ENCODE measurements at regions not wholly inside any gene's neighbourhood (a gene's known extent, or its start where the extent isn't known, plus 50 kb on each side); places are given as distances from the start of the nearest gene placed in this dataset.

DNA sequence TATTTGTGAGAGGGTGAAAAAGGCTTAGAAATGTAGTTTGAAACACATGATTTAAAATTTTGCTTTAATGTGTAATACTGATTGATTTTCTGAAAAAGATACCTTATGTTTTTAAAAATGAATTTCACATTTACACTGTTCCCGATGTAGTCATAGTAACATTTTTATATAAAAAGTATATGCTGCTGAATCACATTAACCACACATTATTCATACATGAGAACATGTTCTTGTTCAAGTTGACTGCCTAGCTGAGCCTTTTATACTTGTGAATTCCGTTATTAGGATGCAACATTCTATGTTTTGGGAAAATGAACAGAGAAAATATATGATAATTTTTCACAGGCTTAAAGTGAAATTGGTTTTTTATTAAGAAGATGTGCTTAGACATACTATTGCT is 461.1 kb upstream of the NUDT12 start:
- ChIA-PET POLR2A (no interaction called here), CTCF (no interaction called here)
- Histone ChIP-seq H3K9me3 (ENCODE audit: control insufficient read depth, insufficient read depth, low read depth, low read length) (no peaks in the 10 kb centered on the region), H3K4me1 (ENCODE audit: control insufficient read depth, insufficient read depth, low read length) (no peaks in the 10 kb centered on the region), H3K4me3 (ENCODE audit: low read depth, low read length) (no peak overlapping the region), H3K27ac (ENCODE audit: extremely low read depth, low read depth, low read length) (no peak overlapping the region), H3K36me3 (ENCODE audit: control insufficient read depth in 2 of 2, insufficient read depth in 1 of 2, low read length in 2 of 2) (no peaks in the 10 kb centered on the region)
- TF ChIP-seq, protein P1, sequence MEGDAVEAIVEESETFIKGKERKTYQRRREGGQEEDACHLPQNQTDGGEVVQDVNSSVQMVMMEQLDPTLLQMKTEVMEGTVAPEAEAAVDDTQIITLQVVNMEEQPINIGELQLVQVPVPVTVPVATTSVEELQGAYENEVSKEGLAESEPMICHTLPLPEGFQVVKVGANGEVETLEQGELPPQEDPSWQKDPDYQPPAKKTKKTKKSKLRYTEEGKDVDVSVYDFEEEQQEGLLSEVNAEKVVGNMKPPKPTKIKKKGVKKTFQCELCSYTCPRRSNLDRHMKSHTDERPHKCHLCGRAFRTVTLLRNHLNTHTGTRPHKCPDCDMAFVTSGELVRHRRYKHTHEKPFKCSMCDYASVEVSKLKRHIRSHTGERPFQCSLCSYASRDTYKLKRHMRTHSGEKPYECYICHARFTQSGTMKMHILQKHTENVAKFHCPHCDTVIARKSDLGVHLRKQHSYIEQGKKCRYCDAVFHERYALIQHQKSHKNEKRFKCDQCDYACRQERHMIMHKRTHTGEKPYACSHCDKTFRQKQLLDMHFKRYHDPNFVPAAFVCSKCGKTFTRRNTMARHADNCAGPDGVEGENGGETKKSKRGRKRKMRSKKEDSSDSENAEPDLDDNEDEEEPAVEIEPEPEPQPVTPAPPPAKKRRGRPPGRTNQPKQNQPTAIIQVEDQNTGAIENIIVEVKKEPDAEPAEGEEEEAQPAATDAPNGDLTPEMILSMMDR (tag by site-specific recombination; IDR thresholded peaks at IDR 0.05), result no peak
- TF ChIP-seq ZNF155 (tag by site-specific recombination; IDR thresholded peaks at IDR 0.05) (no peak), ZXDB (tag by site-specific recombination; IDR thresholded peaks at IDR 0.05) (no peak), ZBTB8A (tag by site-specific recombination; IDR thresholded peaks at IDR 0.05) (no peak), ZNF768 (tag by site-specific recombination; IDR thresholded peaks at IDR 0.05) (no peak), ZBTB1 (tag by site-specific recombination; IDR thresholded peaks at IDR 0.05) (no peak), ZNF621 (tag by site-specific recombination; IDR thresholded peaks at IDR 0.05) (no peak), OVOL3 (tag by site-specific recombination; IDR thresholded peaks at IDR 0.05) (no peak), ZNF24 (tag by site-specific recombination; IDR thresholded peaks at IDR 0.05) (no peak), ZNF664 (tag by site-specific recombination; IDR thresholded peaks at IDR 0.05) (no peak), SP7 (tag by site-specific recombination; IDR thresholded peaks at IDR 0.05) (no peak), ZFP3 (tag by site-specific recombination; IDR thresholded peaks at IDR 0.05; ENCODE audit: low read depth) (no peak)
- TF ChIP-seq, protein P2, sequence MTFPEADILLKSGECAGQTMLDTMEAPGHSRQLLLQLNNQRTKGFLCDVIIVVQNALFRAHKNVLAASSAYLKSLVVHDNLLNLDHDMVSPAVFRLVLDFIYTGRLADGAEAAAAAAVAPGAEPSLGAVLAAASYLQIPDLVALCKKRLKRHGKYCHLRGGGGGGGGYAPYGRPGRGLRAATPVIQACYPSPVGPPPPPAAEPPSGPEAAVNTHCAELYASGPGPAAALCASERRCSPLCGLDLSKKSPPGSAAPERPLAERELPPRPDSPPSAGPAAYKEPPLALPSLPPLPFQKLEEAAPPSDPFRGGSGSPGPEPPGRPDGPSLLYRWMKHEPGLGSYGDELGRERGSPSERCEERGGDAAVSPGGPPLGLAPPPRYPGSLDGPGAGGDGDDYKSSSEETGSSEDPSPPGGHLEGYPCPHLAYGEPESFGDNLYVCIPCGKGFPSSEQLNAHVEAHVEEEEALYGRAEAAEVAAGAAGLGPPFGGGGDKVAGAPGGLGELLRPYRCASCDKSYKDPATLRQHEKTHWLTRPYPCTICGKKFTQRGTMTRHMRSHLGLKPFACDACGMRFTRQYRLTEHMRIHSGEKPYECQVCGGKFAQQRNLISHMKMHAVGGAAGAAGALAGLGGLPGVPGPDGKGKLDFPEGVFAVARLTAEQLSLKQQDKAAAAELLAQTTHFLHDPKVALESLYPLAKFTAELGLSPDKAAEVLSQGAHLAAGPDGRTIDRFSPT (tag by site-specific recombination; IDR thresholded peaks at IDR 0.05), result no peak

DNA sequence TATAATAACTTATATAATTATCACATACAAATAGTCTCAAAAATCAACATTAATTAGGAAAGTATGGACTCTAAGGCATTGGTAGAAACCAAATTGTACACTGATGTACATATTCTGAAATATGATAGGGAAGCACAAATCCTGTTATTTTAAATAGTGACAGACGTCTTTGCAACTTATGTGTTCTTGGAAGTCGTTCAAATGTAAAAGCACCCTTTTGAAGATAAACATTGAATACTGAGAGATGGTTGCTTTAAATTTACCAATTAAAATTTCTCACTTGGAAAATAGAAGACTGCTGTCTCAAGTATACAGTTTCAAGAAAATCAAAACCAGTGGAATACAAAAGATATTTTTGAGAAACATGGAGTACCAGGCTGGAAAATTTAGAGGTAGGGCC is 457.4 kb upstream of the NUDT12 start:
- Histone ChIP-seq H3K9me3 (ENCODE audit: control insufficient read depth, insufficient read depth, low read depth, low read length) (no peaks in the 10 kb centered on the region), H3K27ac (ENCODE audit: extremely low read depth, low read depth, low read length) (no peak overlapping the region), H3K4me3 (ENCODE audit: low read depth, low read length) (no peak overlapping the region), H3K36me3 (ENCODE audit: control insufficient read depth in 2 of 2, insufficient read depth in 1 of 2, low read length in 2 of 2) (no peaks in the 10 kb centered on the region), H3K4me1 (ENCODE audit: control insufficient read depth, insufficient read depth, low read length) (no peaks in the 10 kb centered on the region)
- POLR2A ChIA-PET, result no interaction called here
- CTCF ChIA-PET, result no interaction called here
- no peak for TF ChIP-seq ZNF391 (tag by site-specific recombination; IDR thresholded peaks at IDR 0.05; ENCODE audit: borderline replicate concordance, low read depth)
- no peak for TF ChIP-seq ZNF341 (tag by site-specific recombination; IDR thresholded peaks at IDR 0.05; ENCODE audit: low read depth)
- TF ChIP-seq, protein P3, sequence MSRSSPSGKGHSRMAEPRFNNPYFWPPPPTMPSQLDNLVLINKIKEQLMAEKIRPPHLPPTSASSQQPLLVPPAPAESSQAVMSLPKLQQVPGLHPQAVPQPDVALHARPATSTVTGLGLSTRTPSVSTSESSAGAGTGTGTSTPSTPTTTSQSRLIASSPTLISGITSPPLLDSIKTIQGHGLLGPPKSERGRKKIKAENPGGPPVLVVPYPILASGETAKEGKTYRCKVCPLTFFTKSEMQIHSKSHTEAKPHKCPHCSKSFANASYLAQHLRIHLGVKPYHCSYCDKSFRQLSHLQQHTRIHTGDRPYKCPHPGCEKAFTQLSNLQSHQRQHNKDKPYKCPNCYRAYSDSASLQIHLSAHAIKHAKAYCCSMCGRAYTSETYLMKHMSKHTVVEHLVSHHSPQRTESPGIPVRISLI (tag by site-specific recombination; IDR thresholded peaks at IDR 0.05), result no peak
- TF ChIP-seq, protein P2 (tag by site-specific recombination; IDR thresholded peaks at IDR 0.05), result no peak
- TF ChIP-seq ZNF140 (tag by site-specific recombination; IDR thresholded peaks at IDR 0.05), result no peak
- TF ChIP-seq ZNF23 (tag by site-specific recombination; IDR thresholded peaks at IDR 0.05; ENCODE audit: borderline replicate concordance), result no peak
- no peak for TF ChIP-seq ZNF112 (tag by site-specific recombination; IDR thresholded peaks at IDR 0.05)
- TF ChIP-seq, protein P4, sequence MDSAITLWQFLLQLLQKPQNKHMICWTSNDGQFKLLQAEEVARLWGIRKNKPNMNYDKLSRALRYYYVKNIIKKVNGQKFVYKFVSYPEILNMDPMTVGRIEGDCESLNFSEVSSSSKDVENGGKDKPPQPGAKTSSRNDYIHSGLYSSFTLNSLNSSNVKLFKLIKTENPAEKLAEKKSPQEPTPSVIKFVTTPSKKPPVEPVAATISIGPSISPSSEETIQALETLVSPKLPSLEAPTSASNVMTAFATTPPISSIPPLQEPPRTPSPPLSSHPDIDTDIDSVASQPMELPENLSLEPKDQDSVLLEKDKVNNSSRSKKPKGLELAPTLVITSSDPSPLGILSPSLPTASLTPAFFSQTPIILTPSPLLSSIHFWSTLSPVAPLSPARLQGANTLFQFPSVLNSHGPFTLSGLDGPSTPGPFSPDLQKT (IDR thresholded peaks at IDR 0.05; ENCODE audit: borderline replicate concordance, low read depth, low read length), result no peak
- no peak for TF ChIP-seq SCRT2 (tag by site-specific recombination; IDR thresholded peaks at IDR 0.05)
- TF ChIP-seq, protein P5, sequence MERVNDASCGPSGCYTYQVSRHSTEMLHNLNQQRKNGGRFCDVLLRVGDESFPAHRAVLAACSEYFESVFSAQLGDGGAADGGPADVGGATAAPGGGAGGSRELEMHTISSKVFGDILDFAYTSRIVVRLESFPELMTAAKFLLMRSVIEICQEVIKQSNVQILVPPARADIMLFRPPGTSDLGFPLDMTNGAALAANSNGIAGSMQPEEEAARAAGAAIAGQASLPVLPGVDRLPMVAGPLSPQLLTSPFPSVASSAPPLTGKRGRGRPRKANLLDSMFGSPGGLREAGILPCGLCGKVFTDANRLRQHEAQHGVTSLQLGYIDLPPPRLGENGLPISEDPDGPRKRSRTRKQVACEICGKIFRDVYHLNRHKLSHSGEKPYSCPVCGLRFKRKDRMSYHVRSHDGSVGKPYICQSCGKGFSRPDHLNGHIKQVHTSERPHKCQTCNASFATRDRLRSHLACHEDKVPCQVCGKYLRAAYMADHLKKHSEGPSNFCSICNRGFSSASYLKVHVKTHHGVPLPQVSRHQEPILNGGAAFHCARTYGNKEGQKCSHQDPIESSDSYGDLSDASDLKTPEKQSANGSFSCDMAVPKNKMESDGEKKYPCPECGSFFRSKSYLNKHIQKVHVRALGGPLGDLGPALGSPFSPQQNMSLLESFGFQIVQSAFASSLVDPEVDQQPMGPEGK (tag by site-specific recombination; IDR thresholded peaks at IDR 0.05), result no peak
- TF ChIP-seq ZXDB (tag by site-specific recombination; IDR thresholded peaks at IDR 0.05), result no peak
- no peak for TF ChIP-seq ZNF16 (tag by site-specific recombination; IDR thresholded peaks at IDR 0.05; ENCODE audit: low read depth)
- no peak for TF ChIP-seq ZNF132 (tag by site-specific recombination; IDR thresholded peaks at IDR 0.05; ENCODE audit: borderline replicate concordance)
- no peak for TF ChIP-seq ZNF146 (tag by site-specific recombination; IDR thresholded peaks at IDR 0.05)

Data from HEK293 (cell line).